IPS DF 4.7 (cell line): ENCODE measurements at regions not wholly inside any gene's neighbourhood (a gene's known extent, or its start where the extent isn't known, plus 50 kb on each side); places are given as distances from the start of the nearest gene placed in this dataset.
"Not testable (repeated sequence)": the region's sequence is repeated elsewhere in the genome, so short reads cannot be mapped to it uniquely, and the experiment has no call there.

ENCODE experiments used
- DNase-seq: peaks from one replicate; pipeline ENCODE4 v3.0.0-alpha.2; 2013; ENCODE audit warnings: low spot score; ENCODE audit errors: extremely low read depth

- no peak for DNase-seq
Observed at GRCh38 chr11:96778272-96778671, 388.5 kb downstream of the JRKL start.

GRCh38 chr11:96779030-96779429 is 389.2 kb downstream of the JRKL start:
- DNase-seq: no peak

GRCh38 chr11:96781082-96781481 is 391.3 kb downstream of the JRKL start:
- no peak for DNase-seq

DNA sequence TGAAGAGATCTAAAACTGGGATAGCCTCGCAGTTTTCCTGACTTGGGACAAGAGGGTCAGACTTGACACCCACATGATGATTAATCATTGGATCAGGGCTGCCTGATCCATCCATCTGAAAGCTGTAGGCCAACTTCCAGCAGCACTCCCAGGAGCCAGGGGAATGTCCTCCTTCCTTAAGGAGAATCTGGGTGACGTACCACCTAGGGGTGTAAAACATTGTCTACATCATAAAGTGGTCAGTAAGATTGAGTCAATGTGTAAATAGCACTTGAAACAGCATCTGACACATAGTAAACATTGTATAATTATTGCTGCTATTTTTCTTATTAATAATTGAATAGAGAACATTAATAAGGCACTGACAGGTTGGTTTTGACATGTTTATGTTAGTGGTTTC is 392.8 kb downstream of the JRKL start:
- DNase-seq: no peak

DNA sequence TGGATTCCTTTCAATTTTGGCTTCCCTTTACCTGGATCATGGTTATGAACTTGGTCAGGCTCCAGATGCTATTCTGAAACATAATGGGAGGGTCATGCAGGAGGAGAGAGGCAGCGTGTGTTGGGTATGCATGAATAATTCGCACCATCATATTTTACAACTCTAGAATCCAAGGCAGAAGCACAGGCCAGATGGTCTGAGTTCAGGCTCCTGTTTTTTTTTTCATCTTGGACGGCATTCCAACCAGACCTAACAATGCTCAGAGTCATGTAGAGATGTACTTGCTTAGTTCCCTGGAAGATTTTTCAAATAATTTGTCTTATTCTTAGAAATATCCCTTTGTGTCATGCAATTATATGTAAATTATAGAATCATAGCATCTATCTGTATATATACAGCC is 393.5 kb downstream of the JRKL start:
- DNase-seq: no peak

DNA sequence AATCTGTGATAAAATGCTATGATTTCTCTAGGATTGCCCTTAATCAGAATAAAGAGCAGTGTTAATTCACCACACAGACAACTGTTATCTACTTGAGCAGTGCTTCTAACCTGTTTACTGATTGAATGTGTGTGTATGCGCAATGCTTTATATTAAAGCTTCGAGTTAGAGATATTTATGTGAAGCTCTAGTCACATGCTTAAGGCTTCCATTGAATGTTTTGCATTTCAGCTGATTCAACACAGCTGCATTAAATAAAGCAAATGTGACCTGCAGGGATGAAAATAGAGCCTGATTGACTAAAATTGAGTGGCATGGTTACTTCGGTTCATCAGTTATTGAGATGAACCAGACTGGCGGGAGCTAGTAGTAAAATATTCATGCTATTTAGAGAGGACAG is 395.3 kb downstream of the JRKL start:
- DNase-seq: no peak

GRCh38 chr11:96794152-96794551 is 404.3 kb downstream of the JRKL start:
- no peak for DNase-seq

- DNase-seq: no peak
Observed at GRCh38 chr11:96798445-96798844, 408.6 kb downstream of the JRKL start.

DNA sequence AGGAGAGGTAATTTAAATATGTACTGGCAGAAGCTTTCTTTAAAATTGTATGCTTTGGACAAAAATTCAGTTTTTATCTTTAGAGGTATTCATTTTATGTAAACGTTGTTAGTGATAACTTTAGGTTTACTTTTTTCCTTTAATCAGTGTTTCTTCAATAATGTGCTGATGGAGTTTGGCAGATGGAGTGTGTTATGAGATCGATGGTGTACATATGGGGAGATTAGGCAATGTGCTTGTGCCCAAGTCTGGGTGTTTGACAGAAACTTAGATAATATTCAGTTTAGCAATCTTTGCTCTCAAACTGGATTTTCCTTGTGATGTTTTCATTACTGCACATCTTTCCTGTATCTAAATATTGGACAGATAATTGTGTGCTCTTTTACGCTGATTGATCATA is 425.4 kb downstream of the JRKL start:
- DNase-seq: no peak

DNA sequence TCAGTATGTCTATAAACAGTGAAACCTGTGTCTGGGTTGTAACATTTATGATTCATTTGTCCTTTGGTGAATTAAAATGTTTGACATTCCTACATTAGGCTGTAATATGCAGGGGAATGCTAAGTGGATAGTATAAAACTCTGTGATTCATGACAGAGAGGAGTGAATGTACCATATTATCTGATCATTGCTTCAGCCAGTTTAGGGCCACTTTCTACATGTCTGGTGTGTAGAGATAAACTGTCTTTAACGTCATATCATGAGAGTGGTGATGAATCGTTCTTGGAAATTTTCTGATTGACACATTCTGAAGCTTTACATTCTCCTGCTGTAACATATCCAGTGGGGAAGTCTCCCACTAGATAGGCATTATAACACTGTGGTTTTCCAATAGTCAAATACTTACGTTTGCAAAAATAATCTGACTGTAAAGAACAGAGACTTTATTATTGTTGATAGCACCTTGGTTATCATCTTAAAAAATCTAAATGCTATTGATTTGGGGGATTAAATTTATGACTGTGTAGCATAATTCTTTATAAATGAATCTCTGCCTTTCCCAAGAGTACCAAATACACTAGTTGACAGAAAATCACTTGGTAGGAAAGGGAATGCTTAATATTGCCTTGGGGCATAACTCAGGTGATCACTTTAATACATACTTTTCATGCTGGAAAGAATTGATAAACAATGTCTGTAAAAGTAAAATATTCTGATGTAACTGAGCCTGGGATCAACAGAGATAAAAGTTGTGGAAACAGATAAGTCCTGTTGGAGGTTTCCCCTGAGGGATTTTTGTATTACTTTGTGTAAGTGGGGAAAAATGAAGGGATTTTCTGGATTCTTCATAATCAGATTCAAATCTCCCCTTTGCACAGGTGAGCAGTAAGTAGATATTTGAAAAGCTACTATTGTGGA is 427.9 kb downstream of the JRKL start:
- DNase-seq: no peak

DNA sequence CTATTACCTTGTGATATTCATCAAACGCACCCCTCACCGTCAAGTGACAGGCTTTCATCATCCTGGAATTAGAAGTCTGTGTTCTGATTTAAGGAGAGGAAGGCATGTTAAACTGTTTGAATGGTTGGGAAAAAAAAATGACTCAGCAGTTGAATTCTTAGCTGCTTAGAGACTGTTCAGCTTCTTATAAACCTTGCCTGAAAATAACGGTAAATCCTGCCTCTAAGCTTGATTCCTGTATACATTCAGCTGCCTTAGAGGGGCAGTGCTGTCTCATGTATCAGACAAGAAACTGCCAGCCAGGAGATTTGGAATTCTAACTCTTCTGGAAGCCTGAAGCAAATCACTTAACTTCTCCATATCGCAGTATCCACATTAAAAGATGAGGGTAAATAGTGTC is 437.4 kb downstream of the JRKL start:
- no peak for DNase-seq

GRCh38 chr11:96841792-96842191 is 452.0 kb downstream of the JRKL start:
- no peak for DNase-seq

DNA sequence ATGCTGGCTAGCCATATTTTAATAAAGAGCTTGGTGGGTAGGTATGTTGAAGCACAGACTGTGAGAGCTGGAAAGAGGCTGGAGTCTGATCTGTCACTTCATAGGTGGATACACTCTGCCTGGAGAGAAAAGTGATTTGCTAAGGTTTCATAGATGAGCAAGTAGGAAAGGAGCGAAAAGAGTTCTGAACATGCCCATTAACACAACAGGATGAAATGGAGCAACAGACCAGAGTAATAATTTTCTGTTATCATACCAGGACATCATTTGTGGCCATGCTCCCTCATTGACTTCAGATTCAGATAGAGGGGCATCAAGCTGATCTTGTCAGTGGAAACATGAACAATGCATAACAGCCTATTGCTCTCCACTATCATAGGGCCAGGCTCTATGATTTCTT is 452.9 kb downstream of the JRKL start:
- no peak for DNase-seq

GRCh38 chr11:96854425-96854824 is 464.6 kb downstream of the JRKL start:
- no peak for DNase-seq

GRCh38 chr11:96861722-96862121 is 471.9 kb downstream of the JRKL start:
- not testable (repeated sequence) for DNase-seq

DNA sequence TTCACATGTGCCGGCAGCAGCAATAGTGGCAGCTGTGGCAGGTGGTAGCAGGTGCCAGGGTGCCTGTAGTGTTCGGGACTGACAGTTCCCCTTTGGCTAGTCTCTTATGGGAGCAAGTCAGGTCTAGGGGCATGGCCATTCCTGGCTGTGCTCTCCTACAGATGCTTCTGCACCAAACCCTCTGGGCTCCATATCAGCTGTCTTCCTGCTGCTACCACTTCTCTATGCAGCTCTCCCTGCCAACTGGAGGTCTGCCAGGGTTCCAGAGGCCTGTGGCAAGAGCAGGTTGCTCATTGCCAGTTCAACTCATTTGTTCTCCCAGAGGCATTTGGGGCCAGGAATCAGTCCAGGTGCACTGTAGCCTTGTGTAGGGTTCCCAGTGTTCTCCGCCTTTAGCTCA is 473.7 kb downstream of the JRKL start:
- no peak for DNase-seq

GRCh38 chr11:96865020-96865419 is 475.2 kb downstream of the JRKL start:
- no peak for DNase-seq

DNA sequence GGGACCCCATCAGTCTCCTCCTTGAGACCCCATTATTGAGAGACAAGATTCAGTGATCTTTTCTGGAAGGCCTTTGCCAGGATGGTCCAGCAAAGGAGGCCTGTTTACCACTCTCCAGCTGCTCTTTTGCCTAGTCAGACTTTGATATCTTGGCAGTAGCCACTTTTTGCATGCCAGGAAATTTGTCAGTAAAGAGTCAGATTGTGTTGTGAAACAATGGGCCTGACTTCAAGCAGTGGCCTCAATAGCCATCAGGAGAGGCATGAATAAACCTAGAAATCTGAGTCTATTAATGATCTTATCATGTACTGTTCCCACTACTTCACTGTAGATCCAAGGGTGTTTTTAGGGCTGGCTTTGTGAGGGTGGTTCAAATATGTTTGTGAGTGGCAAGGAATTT is 479.4 kb downstream of the JRKL start:
- no peak for DNase-seq

- DNase-seq: no peak
Observed at GRCh38 chr11:96875712-96876111, 485.9 kb downstream of the JRKL start.

- DNase-seq: no peak
Observed at GRCh38 chr11:96878299-96879051, 488.7 kb downstream of the JRKL start.

DNA sequence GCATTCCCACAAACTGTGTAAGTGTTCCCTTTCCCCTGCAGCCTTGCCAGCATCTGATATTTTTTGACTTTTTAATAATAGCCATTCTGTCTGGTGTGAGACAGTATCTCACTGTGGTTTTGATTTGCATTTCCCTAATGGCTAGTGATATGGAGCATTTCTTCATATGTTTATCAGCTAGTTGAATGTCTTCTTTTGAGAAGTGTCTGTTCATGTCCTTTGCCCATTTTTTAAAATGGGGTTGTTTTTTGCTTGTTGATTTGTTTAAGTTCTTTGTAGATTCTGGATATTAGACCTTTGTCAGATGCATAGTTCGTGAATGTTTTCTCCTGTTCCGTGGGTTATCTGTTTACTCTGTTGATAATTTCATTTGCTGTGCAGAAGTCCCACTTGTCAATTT is 492.8 kb downstream of the JRKL start:
- not testable (repeated sequence) for DNase-seq

DNA sequence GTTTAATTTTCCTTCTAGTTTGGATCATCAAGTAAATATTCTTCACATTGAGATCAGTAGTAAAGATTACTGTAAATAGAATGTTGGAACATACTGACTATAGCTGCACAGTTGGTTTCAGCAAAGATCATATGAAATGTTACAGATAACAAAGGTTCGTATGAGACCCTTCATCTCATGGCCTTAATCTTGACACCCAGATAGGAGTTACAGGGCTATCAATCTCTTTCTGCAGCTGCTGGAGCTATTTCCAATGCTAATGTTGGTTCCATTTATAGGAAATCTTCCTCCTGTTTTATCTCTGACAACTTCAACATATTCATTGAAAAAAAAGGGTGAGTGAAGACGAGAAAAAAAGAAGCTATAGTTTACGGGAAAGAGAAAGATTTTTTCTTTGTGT is 495.6 kb downstream of the JRKL start:
- DNase-seq: no peak

- no peak for DNase-seq
Observed at GRCh38 chr11:96885912-96886311, 496.1 kb downstream of the JRKL start.
